HFF-Myc (cell line): ENCODE measurements at regions not wholly inside any gene's neighbourhood (a gene's known extent, or its start where the extent isn't known, plus 50 kb on each side); places are given as distances from the start of the nearest gene placed in this dataset.

ENCODE experiments used
- DNase-seq: peaks from one replicate; pipeline ENCODE4 v3.0.0-alpha.2; 2011; ENCODE audit warnings: low read depth; ENCODE audit errors: extremely low read depth
- H3K4me3 ChIP-seq: replicated peaks from 2 replicates; pipeline ENCODE4 v1.5.1; 2011; ENCODE audit warnings: low read depth, mild to moderate bottlenecking, control low read depth, low read length
- CTCF ChIP-seq: IDR thresholded peaks from 2 replicates; pipeline ENCODE4 v1.5.1; 2012; ENCODE audit warnings: mild to moderate bottlenecking, low read depth, low read length, control low read depth; ENCODE audit errors: missing control alignments

DNA sequence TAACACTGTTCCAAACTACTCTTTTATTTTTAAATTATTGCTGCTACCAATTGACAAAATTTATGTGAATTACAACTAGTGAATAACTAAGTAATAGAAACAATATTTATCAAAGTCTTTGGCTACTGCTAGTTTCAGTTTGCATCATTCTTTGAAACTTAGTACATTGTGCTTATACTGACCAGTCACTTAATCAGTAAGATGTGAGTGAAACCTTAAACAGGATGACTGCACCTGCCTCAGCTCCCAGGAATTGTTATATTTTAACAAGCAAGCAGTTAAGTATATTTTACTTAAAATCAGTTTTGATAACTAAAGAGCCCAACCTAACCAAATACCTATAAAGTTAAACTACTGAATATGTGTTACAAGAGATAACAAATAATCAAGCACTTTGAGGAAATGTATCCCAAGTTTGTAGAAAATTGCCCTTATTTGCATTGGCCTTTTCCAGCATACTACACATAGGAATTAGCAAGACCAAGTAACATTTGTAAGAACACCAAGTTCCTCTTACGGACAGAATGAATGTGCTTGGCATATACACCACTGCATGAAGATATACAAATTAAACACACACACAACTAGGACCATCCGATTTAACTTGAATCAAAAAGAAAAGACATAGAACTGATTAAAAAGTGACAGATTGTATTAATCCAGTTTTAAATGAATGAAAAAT is 545.5 kb upstream of the DAB2 start:
- H3K4me3 ChIP-seq: no peak overlapping the region
- DNase-seq: no peak
- no peak for TF ChIP-seq CTCF

DNA sequence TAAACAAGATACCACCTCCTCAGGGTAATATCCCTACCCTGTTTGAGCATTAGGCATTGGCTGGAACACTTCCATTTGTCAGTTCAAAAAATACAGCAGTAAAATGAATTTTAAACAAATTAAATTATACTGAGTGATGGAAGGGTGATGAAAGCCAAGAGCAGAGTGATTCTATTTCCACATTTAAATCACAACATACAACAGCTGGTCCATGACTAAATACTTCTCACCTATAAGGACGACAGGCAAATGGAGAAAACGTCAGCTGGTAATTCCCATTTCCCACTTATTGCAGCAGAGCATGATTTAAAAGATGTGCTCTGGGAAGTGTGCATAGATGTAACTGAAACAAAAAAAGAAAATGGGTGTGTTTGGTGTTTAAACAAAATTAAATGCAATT is 543.6 kb upstream of the DAB2 start:
- DNase-seq: no peak
- TF ChIP-seq CTCF: no peak
- H3K4me3 ChIP-seq: no peak overlapping the region

DNA sequence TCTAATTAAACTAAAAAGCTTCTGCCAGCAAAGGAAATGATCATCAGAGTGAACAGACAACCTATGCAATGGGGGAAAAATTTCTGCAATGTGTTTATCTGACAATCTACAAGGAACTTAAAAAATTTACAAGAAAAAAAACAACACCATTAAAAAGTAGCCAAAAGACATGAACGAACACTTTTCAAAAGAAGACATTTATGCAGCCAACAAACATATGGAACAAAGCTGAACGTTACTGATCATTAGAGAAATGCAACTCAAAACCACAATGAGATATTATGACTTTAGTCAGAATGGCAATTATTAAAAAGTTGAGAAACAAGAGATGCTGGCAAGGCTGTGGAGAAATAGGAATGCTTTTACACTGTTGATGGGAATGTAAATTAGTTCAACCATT is 530.4 kb upstream of the DAB2 start:
- DNase-seq: no peak
- TF ChIP-seq CTCF: no peak

DNA sequence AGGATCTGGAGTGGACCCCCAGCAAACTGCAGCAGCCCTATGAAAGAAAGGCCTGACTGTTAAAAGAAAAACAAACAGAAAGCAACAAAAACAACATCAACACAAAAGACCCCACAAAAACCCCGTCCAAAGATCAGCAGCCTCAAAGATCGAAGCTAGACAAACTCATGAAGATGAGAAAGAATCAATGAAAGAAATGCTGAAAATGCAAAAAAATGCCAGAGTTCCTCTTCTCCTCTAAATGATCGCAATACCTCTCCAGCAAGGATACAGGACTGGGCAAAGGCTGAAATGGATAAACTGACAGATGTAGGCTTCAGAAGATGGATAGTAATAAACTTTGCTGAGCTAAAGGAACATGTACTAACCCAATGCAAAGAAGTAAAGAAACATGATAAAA is 526.3 kb upstream of the DAB2 start:
- H3K4me3 ChIP-seq: no peak overlapping the region
- no peak for TF ChIP-seq CTCF
- no peak for DNase-seq

More for the DNA sequence above, 530.4 kb upstream of the DAB2 start:
- no peak overlapping the region for H3K4me3 ChIP-seq

DNA sequence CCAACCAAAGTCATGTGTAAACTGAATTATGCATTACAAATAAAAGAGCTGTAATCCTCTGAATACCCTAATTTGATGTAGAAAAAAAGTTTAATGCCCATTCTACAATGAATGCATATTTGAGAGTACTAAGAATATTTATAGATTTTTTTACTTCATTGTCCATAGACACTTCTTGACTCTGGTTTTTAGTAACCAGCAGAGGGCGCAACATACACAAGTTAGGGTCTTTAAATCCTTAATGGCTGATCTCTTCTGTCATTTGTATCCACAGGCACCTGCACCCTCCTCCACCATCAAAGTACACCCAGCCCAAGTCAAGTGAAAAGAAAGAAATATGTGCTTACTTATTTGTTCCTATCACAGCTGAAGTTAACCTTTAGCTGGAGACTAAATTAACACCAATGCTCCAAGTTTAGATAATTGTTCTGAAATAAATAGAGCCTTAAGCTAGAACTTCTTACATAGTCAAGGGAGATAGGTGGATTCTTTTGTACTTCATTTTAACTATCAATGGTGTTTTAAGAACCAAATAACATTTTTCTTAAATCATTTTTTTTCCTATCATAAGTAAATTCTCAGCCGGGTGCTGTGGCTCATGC is 524.2 kb upstream of the DAB2 start:
- no peak overlapping the region for H3K4me3 ChIP-seq
- peak; percentile 54 for TF ChIP-seq CTCF
- DNase-seq: peak; percentile 41

GRCh38 chr5:39948341-39948740 is 523.6 kb upstream of the DAB2 start:
- no peak for DNase-seq
- no peak for TF ChIP-seq CTCF
- no peak overlapping the region for H3K4me3 ChIP-seq
